Stimulated activated naive B cell treated with anti-CD40 and anti-IgM and Interleukin-4, amounts not matched to agents 10 μg/mL and 1 μg/mL and 100 μg/mL, for 72 hours (primary cell): ENCODE measurements at regions not wholly inside any gene's neighbourhood (a gene's known extent, or its start where the extent isn't known, plus 50 kb on each side); places are given as distances from the start of the nearest gene placed in this dataset.

ENCODE experiments used
- ATAC-seq, 2 donors: fragments of 150-1000 bp; cut with Tn5 transposase; replicated peaks; 2 replicates each; pipeline ENCODE4 v1.10.0; 2021; ENCODE audit warnings: moderate library complexity in 1 of 2
- DNase-seq: peaks from one replicate; pipeline ENCODE4 v3.0.0; 2021
- H3K27ac Mint-ChIP-seq: one replicate; pipeline ENCODE4 v1.8.0; 2022; ENCODE audit warnings: mild to moderate bottlenecking, mixed read lengths
- H3K27me3 Mint-ChIP-seq, 2 donors: one replicate each; pipeline ENCODE4 v1.8.0; 2022; ENCODE audit warnings: mixed read lengths in 2 of 2
- H3K36me3 Mint-ChIP-seq, 2 donors: one replicate each; pipeline ENCODE4 v1.8.0; 2022; ENCODE audit warnings: mixed read lengths in 2 of 2, mild to moderate bottlenecking in 1 of 2
- H3K4me1 Mint-ChIP-seq, 2 donors: one replicate each; pipeline ENCODE4 v1.8.0; 2022; ENCODE audit warnings: mixed read lengths in 2 of 2, mild to moderate bottlenecking in 1 of 2
- H3K4me3 Mint-ChIP-seq, 2 donors: one replicate each; pipeline ENCODE4 v1.8.0; 2022; ENCODE audit warnings: mild to moderate bottlenecking in 2 of 2, mixed read lengths in 2 of 2, moderate library complexity in 1 of 2
- H3K9me3 Mint-ChIP-seq, 2 donors: one replicate each; pipeline ENCODE4 v1.8.0; 2022; ENCODE audit warnings: mixed read lengths in 2 of 2, mild to moderate bottlenecking in 1 of 2

GRCh38 chr20:57918551-57918950 is 208.7 kb upstream of the PMEPA1 start:
- peaks cover 31 to 37% of the 10 kb centered on the region in 2 donors for H3K27me3 Mint-ChIP-seq
- H3K4me3 Mint-ChIP-seq, result no peak overlapping the region
- no peaks in the 10 kb centered on the region for H3K9me3 Mint-ChIP-seq
- DNase-seq, result no peak
- no peaks in the 10 kb centered on the region for H3K36me3 Mint-ChIP-seq
- no peak for ATAC-seq
- no peaks in the 10 kb centered on the region for H3K4me1 Mint-ChIP-seq
- H3K27ac Mint-ChIP-seq, result no peak overlapping the region

GRCh38 chr20:57914205-57914604 is 204.4 kb upstream of the PMEPA1 start:
- Mint-ChIP-seq H3K9me3 (no peaks in the 10 kb centered on the region), H3K27ac (no peak overlapping the region), H3K4me3 (no peak overlapping the region), H3K36me3 (no peaks in the 10 kb centered on the region), H3K4me1 (no peaks in the 10 kb centered on the region), H3K27me3 (peaks cover 34 to 44% of the 10 kb centered on the region in 2 donors)
- ATAC-seq, result no peak
- DNase-seq, result no peak

GRCh38 chr20:57913156-57913930 is 203.5 kb upstream of the PMEPA1 start:
- no peaks in the 10 kb centered on the region for H3K36me3 Mint-ChIP-seq
- ATAC-seq (no peak), DNase-seq (no peak)
- H3K27me3 Mint-ChIP-seq, result peaks cover 32 to 52% of the 10 kb centered on the region in 2 donors
- no peaks in the 10 kb centered on the region for H3K9me3 Mint-ChIP-seq
- no peak overlapping the region for H3K4me3 Mint-ChIP-seq
- H3K4me1 Mint-ChIP-seq, result no peaks in the 10 kb centered on the region
- H3K27ac Mint-ChIP-seq, result no peak overlapping the region

- no peak for DNase-seq
- H3K36me3 Mint-ChIP-seq, result no peaks in the 10 kb centered on the region
- no peak overlapping the region for H3K4me3 Mint-ChIP-seq
- no peak for ATAC-seq
- no peaks in the 10 kb centered on the region for H3K9me3 Mint-ChIP-seq
- peaks cover 43 to 63% of the 10 kb centered on the region in 2 donors for H3K27me3 Mint-ChIP-seq
- H3K4me1 Mint-ChIP-seq, result no peaks in the 10 kb centered on the region
- no peak overlapping the region for H3K27ac Mint-ChIP-seq
Measured at GRCh38 chr20:57912227-57912582, 202.4 kb upstream of the PMEPA1 start.

GRCh38 chr20:57911512-57912226 is 201.9 kb upstream of the PMEPA1 start:
- Mint-ChIP-seq H3K27ac (no peak overlapping the region), H3K4me3 (no peak overlapping the region), H3K9me3 (no peaks in the 10 kb centered on the region), H3K27me3 (peaks cover 43 to 64% of the 10 kb centered on the region in 2 donors), H3K4me1 (no peaks in the 10 kb centered on the region), H3K36me3 (no peaks in the 10 kb centered on the region)
- DNase-seq (no peak), ATAC-seq (no peak)

- Mint-ChIP-seq H3K27ac (no peak overlapping the region), H3K36me3 (no peaks in the 10 kb centered on the region), H3K9me3 (no peaks in the 10 kb centered on the region), H3K27me3 (peaks cover 53 to 74% of the 10 kb centered on the region in 2 donors), H3K4me1 (no peaks in the 10 kb centered on the region), H3K4me3 (no peak overlapping the region)
- no peak for ATAC-seq
- no peak for DNase-seq
Measured at GRCh38 chr20:57910716-57911115, 200.9 kb upstream of the PMEPA1 start.

GRCh38 chr20:57909763-57910331 is 200.0 kb upstream of the PMEPA1 start:
- no peak for DNase-seq
- Mint-ChIP-seq H3K27ac (no peak overlapping the region), H3K4me1 (no peaks in the 10 kb centered on the region), H3K4me3 (no peak overlapping the region), H3K9me3 (no peaks in the 10 kb centered on the region), H3K36me3 (no peaks in the 10 kb centered on the region), H3K27me3 (peaks cover 59 to 82% of the 10 kb centered on the region in 2 donors)
- no peak for ATAC-seq

- Mint-ChIP-seq H3K27ac (no peak overlapping the region), H3K27me3 (peaks cover 63 to 88% of the 10 kb centered on the region in 2 donors), H3K9me3 (no peaks in the 10 kb centered on the region), H3K4me1 (peaks cover 0 to 5% of the 10 kb centered on the region in 2 donors), H3K4me3 (no peak overlapping the region), H3K36me3 (no peaks in the 10 kb centered on the region)
- DNase-seq (no peak), ATAC-seq (no peak)
Measured at GRCh38 chr20:57908704-57909630, 199.2 kb upstream of the PMEPA1 start.

GRCh38 chr20:57908226-57908625 is 198.4 kb upstream of the PMEPA1 start:
- ATAC-seq (no peak), DNase-seq (no peak)
- Mint-ChIP-seq H3K27ac (no peak overlapping the region), H3K4me1 (peaks cover 0 to 9% of the 10 kb centered on the region in 2 donors), H3K36me3 (no peaks in the 10 kb centered on the region), H3K4me3 (no peak overlapping the region), H3K27me3 (peaks cover 63 to 87% of the 10 kb centered on the region in 2 donors), H3K9me3 (no peaks in the 10 kb centered on the region)

- Mint-ChIP-seq H3K4me3 (no peak overlapping the region), H3K4me1 (peaks cover 0 to 11% of the 10 kb centered on the region in 2 donors), H3K9me3 (no peaks in the 10 kb centered on the region), H3K27me3 (peaks cover 57 to 79% of the 10 kb centered on the region in 2 donors), H3K27ac (no peak overlapping the region), H3K36me3 (no peaks in the 10 kb centered on the region)
- ATAC-seq (no peak), DNase-seq (no peak)
Measured at GRCh38 chr20:57907131-57908000, 197.6 kb upstream of the PMEPA1 start.

GRCh38 chr20:57905448-57905847 is 195.6 kb upstream of the PMEPA1 start:
- no peak for ATAC-seq
- peaks cover 51 to 76% of the 10 kb centered on the region in 2 donors for H3K27me3 Mint-ChIP-seq
- no peaks in the 10 kb centered on the region for H3K36me3 Mint-ChIP-seq
- no peak for DNase-seq
- no peak overlapping the region for H3K27ac Mint-ChIP-seq
- peaks cover 2 to 15% of the 10 kb centered on the region in 2 donors for H3K4me1 Mint-ChIP-seq
- H3K9me3 Mint-ChIP-seq, result no peaks in the 10 kb centered on the region
- no peak overlapping the region for H3K4me3 Mint-ChIP-seq

- no peak overlapping the region for H3K4me3 Mint-ChIP-seq
- DNase-seq, result no peak
- H3K27ac Mint-ChIP-seq, result no peak overlapping the region
- ATAC-seq, result no peak
- peaks cover 4 to 15% of the 10 kb centered on the region in 2 donors for H3K4me1 Mint-ChIP-seq
- H3K36me3 Mint-ChIP-seq, result no peaks in the 10 kb centered on the region
- H3K9me3 Mint-ChIP-seq, result no peaks in the 10 kb centered on the region
- H3K27me3 Mint-ChIP-seq, result peaks cover 50 to 73% of the 10 kb centered on the region in 2 donors
Measured at GRCh38 chr20:57904314-57905105, 194.7 kb upstream of the PMEPA1 start.

- H3K36me3 Mint-ChIP-seq, result no peaks in the 10 kb centered on the region
- no peak overlapping the region for H3K4me3 Mint-ChIP-seq
- H3K4me1 Mint-ChIP-seq, result peaks cover 4 to 15% of the 10 kb centered on the region in 2 donors
- DNase-seq (no peak), ATAC-seq (peak; percentile 87 to 96)
- H3K27ac Mint-ChIP-seq, result no peak overlapping the region
- H3K9me3 Mint-ChIP-seq, result no peaks in the 10 kb centered on the region
- H3K27me3 Mint-ChIP-seq, result peaks cover 51 to 66% of the 10 kb centered on the region in 2 donors
Measured at GRCh38 chr20:57902473-57902872, 192.7 kb upstream of the PMEPA1 start.
